HCT116 (cell line): ENCODE measurements at regions not wholly inside any gene's neighbourhood (a gene's known extent, or its start where the extent isn't known, plus 50 kb on each side); places are given as distances from the start of the nearest gene placed in this dataset.
A peak's percentile ranks its signal among the peaks of the same experiment; 100 is the strongest.

Experiments
- ATAC-seq: fragments of 200-7000 bp; cut with Tn5 transposase; 2 replicates; pipeline ENCODE4 v1.9.1; 2020; ENCODE audit warnings: mild to moderate bottlenecking, moderate library complexity
- BruUV-seq: library from RNA; stranded (reverse); fragments of 400-500 nt; replicated peaks from 2 replicates; lab custom pipeline; 2021; lab: Mats Ljungman, UMichigan
- CTCF ChIA-PET: fragments of 300-600 bp; sonication (Branson Sonifier 250); formaldehyde crosslinking; loops from one replicate; lab custom pipeline; 2021; ENCODE audit warnings: antibody characterized with exemption; lab: Charles Lee
- POLR2A ChIA-PET: fragments of 300-600, 350-600 bp; sonication (Branson Sonifier 250); formaldehyde crosslinking; loops from one replicate; lab custom pipeline; 2021; ENCODE audit warnings: antibody characterized with exemption; lab: Charles Lee
- RAD21 ChIA-PET, 2 experiments: fragments of 300-600 bp; sonication (Branson Sonifier 250); formaldehyde crosslinking; loops; one replicate each; lab custom pipeline; 2023; ENCODE audit warnings: low total read pairs in 2 of 2; ENCODE audit not compliant: uncharacterized antibody in 2 of 2, unreplicated experiment in 2 of 2, low non-redundant PET in 1 of 2; lab: Charles Lee
- DNase-seq: peaks from one replicate; pipeline ENCODE4 v3.0.0-alpha.2; 2010; ENCODE audit warnings: low read depth, low spot score
- H2AFZ ChIP-seq: fragments of 200-600 bp; shearing (Covaris generic), sonication (generic); 2 replicates; pipeline ENCODE4 v1.6.1; 2017; ENCODE audit warnings: low read depth, mixed run types, mixed read lengths, antibody characterized with exemption, low read length; ENCODE audit not compliant: poor library complexity, severe bottlenecking
- H3K27ac ChIP-seq: 2 replicates; pipeline ENCODE4 v1.5.1; 2012; ENCODE audit warnings: low read depth, low read length
- H3K27me3 ChIP-seq: fragments of 200-600 bp; sonication (generic); 2 replicates; pipeline ENCODE4 v1.6.1; 2016; ENCODE audit warnings: mixed run types, low read length, mixed read lengths; ENCODE audit not compliant: insufficient read depth
- H3K36me3 ChIP-seq, 2 experiments: fragments of 200-500 bp in 1 of 2; fragments of 200-600 bp in 1 of 2; sonication (Bioruptor generic) in 1 of 2; sonication (generic) in 1 of 2; 2 replicates each; pipeline versions ENCODE4 v1.5.1 to v1.6.1; 2014 to 2016; ENCODE audit warnings: low read length in 2 of 2, inconsistent platforms in 1 of 2, mixed read lengths in 1 of 2, mixed run types in 1 of 2; ENCODE audit not compliant: insufficient read depth in 2 of 2, control insufficient read depth in 1 of 2
- H3K4me1 ChIP-seq, 2 experiments: fragments of 200-600 bp in 1 of 2; sonication (generic) in 1 of 2; 2 replicates each; pipeline versions ENCODE4 v1.5.1 to v1.6.1; 2012 to 2017; ENCODE audit warnings: low read length in 2 of 2, inconsistent platforms in 1 of 2, mild to moderate bottlenecking in 1 of 2, mixed read lengths in 1 of 2, mixed run types in 1 of 2, moderate library complexity in 1 of 2; ENCODE audit not compliant: insufficient read depth in 2 of 2, control insufficient read depth in 1 of 2
- H3K4me2 ChIP-seq: fragments of 200-600 bp; sonication (generic); 2 replicates; pipeline ENCODE4 v1.6.1; 2017; ENCODE audit warnings: mixed run types, low read length, mixed read lengths
- H3K4me3 ChIP-seq, 2 experiments: fragments of 200-600 bp in 1 of 2; sonication (generic) in 1 of 2; replicated peaks in 1 of 2; 2 replicates each; pipeline ENCODE4 v1.5.1; 2011 to 2016; ENCODE audit warnings: low read length in 2 of 2, control low read depth in 1 of 2, low read depth in 1 of 2, mild to moderate bottlenecking in 1 of 2, mixed read lengths in 1 of 2, mixed run types in 1 of 2
- H3K79me2 ChIP-seq: fragments of 200-600 bp; sonication (generic); 2 replicates; pipeline ENCODE4 v1.6.1; 2017; ENCODE audit warnings: mild to moderate bottlenecking, mixed run types, low read length, moderate library complexity, mixed read lengths; ENCODE audit not compliant: insufficient read depth
- H3K9ac ChIP-seq: fragments of 200-600 bp; sonication (generic); 2 replicates; pipeline ENCODE4 v1.6.1; 2016; ENCODE audit warnings: low read length, mixed read lengths
- H3K9me2 ChIP-seq: fragments of 200-600 bp; sonication (generic), shearing (Covaris generic); 2 replicates; pipeline ENCODE4 v1.6.1; 2017; ENCODE audit warnings: mixed run types, mild to moderate bottlenecking, moderate library complexity; ENCODE audit not compliant: insufficient read depth
- H3K9me3 ChIP-seq, 2 experiments: fragments of 200-500 bp in 1 of 2; fragments of 200-600 bp in 1 of 2; sonication (Bioruptor generic) in 1 of 2; sonication (generic) in 1 of 2; 2 replicates each; pipeline ENCODE4 v1.6.1; 2014 to 2017; ENCODE audit warnings: low read length in 2 of 2, mixed read lengths in 2 of 2, inconsistent platforms in 1 of 2, low read depth in 1 of 2, mild to moderate bottlenecking in 1 of 2, mixed run types in 1 of 2, moderate library complexity in 1 of 2; ENCODE audit not compliant: control insufficient read depth in 1 of 2, insufficient read depth in 1 of 2
- H4K20me1 ChIP-seq: fragments of 200-600 bp; sonication (generic), shearing (Covaris generic); 2 replicates; pipeline ENCODE4 v1.6.1; 2017; ENCODE audit warnings: mixed run types, mild to moderate bottlenecking, moderate library complexity; ENCODE audit not compliant: insufficient read depth
- RAD21 ChIP-seq: IDR thresholded peaks from 2 replicates; pipeline ENCODE4 v1.6.1; 2012; ENCODE audit warnings: low read depth, mild to moderate bottlenecking
- REST ChIP-seq: IDR thresholded peaks from 2 replicates; pipeline ENCODE4 v1.6.1; 2012; ENCODE audit warnings: low read depth
- intact Hi-C: fragments of 100-400 bp; cut with micrococcal nuclease; formaldehyde crosslinking; loops from 2 replicates; pipeline ENCODE4 v1.10.0; 2022
- TF ChIP-seq, protein P1 (sequence below), 3 experiments: fragments of 200-600 bp in 1 of 3; sonication (generic) in 1 of 3; IDR thresholded peaks in 2 of 3; conservative IDR thresholded peaks in 1 of 3; 2 replicates each; pipeline ENCODE4 v1.5.1; 2012 to 2017; ENCODE audit warnings: low read depth in 2 of 3, low read length in 2 of 3, antibody characterized with exemption in 1 of 3, borderline replicate concordance in 1 of 3, control low read depth in 1 of 3, mild to moderate bottlenecking in 1 of 3, mixed read lengths in 1 of 3, mixed run types in 1 of 3, moderate library complexity in 1 of 3; ENCODE audit not compliant: insufficient read depth in 1 of 3

- no peak for ATAC-seq
- no peaks in the 10 kb centered on the region for H3K36me3 ChIP-seq
- intact Hi-C loops = loop anchor here (1.0 to 10.0 kb wide), 5 partner anchors 186 to 1110 kb away; no protein-coding TSS in a partner anchor
- peak overlapping the region; percentile 98 for H2AFZ ChIP-seq
- no peaks in the 10 kb centered on the region for H4K20me1 ChIP-seq
- TF ChIP-seq, protein P1, sequence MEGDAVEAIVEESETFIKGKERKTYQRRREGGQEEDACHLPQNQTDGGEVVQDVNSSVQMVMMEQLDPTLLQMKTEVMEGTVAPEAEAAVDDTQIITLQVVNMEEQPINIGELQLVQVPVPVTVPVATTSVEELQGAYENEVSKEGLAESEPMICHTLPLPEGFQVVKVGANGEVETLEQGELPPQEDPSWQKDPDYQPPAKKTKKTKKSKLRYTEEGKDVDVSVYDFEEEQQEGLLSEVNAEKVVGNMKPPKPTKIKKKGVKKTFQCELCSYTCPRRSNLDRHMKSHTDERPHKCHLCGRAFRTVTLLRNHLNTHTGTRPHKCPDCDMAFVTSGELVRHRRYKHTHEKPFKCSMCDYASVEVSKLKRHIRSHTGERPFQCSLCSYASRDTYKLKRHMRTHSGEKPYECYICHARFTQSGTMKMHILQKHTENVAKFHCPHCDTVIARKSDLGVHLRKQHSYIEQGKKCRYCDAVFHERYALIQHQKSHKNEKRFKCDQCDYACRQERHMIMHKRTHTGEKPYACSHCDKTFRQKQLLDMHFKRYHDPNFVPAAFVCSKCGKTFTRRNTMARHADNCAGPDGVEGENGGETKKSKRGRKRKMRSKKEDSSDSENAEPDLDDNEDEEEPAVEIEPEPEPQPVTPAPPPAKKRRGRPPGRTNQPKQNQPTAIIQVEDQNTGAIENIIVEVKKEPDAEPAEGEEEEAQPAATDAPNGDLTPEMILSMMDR (IDR thresholded peaks at IDR 0.05 in 2 of 3, conservative IDR thresholded peaks at IDR 0.05 in 1 of 3; ENCODE audit: borderline replicate concordance in 1 of 3, insufficient read depth in 1 of 3, low read depth in 2 of 3, low read length in 2 of 3) = peak; percentile 33 to 68 (median 63); a peak in 5 of 6 replicates
- TF ChIP-seq RAD21 (peak; percentile 77), REST (no peak)
- ChIA-PET POLR2A (no interaction called here), RAD21 (no interaction called here), CTCF (no interaction called here)
- H3K27me3 ChIP-seq = no peaks in the 10 kb centered on the region
- H3K9me2 ChIP-seq = no peaks in the 10 kb centered on the region
- no peak overlapping the region for H3K27ac ChIP-seq
- H3K9me3 ChIP-seq = no peaks in the 10 kb centered on the region
- peak; percentile 36 for DNase-seq
- no TSS peak for BruUV-seq
- H3K9ac ChIP-seq = no peak overlapping the region
- peak overlapping the region; percentile 48 for H3K4me2 ChIP-seq
- no peaks in the 10 kb centered on the region for H3K79me2 ChIP-seq
- H3K4me3 ChIP-seq = no peak overlapping the region
- peaks cover 0 to 5% of the 10 kb centered on the region in 2 experiments; a peak in 2 of 4 replicates for H3K4me1 ChIP-seq
Measured at GRCh38 chr6:145214570-145214969, 520.8 kb downstream of the EPM2A start.
